Fibroblast of lung (primary cell): ENCODE measurements at regions not wholly inside any gene's neighbourhood (a gene's known extent, or its start where the extent isn't known, plus 50 kb on each side); places are given as distances from the start of the nearest gene placed in this dataset.

Experiments used
- DNase-seq, 2 donors: peaks; one replicate each; pipeline versions ENCODE4 v3.0.0 to v3.0.0-alpha.2; 2010; ENCODE audit warnings: low read depth in 2 of 2
- H2AFZ ChIP-seq: 2 replicates; pipeline ENCODE4 v1.5.1; 2012; ENCODE audit warnings: low read length, control low read depth, inconsistent platforms
- H3K27ac ChIP-seq: 2 replicates; pipeline ENCODE4 v1.5.1; 2011; ENCODE audit warnings: low read length, control low read depth; ENCODE audit not compliant: insufficient read depth
- H3K27me3 ChIP-seq: 2 replicates; pipeline ENCODE4 v1.5.1; 2011; ENCODE audit warnings: mild to moderate bottlenecking, low read length; ENCODE audit not compliant: control insufficient read depth, insufficient read depth
- H3K36me3 ChIP-seq: 2 replicates; pipeline ENCODE4 v1.5.1; 2011; ENCODE audit warnings: low read length; ENCODE audit not compliant: control insufficient read depth, insufficient read depth
- H3K4me1 ChIP-seq: 2 replicates; pipeline ENCODE4 v1.5.1; 2011; ENCODE audit warnings: low read length; ENCODE audit not compliant: control insufficient read depth, insufficient read depth; ENCODE audit errors: extremely low read depth
- H3K4me2 ChIP-seq: 2 replicates; pipeline ENCODE4 v1.5.1; 2011; ENCODE audit warnings: low read length, control low read depth; ENCODE audit not compliant: insufficient read depth; ENCODE audit errors: extremely low read depth
- H3K4me3 ChIP-seq, 4 experiments: fragments of 200-600 bp in 1 of 4; sonication (generic) in 1 of 4; replicated peaks in 1 of 4; 2 replicates each; pipeline ENCODE4 v1.5.1; 2011 to 2016; ENCODE audit warnings: low read length in 4 of 4, low read depth in 3 of 4, mild to moderate bottlenecking in 3 of 4, control low read depth in 2 of 4, inconsistent platforms in 1 of 4, mixed read lengths in 1 of 4; ENCODE audit not compliant: insufficient read depth in 1 of 4; ENCODE audit errors: control extremely low read depth in 1 of 4
- H3K79me2 ChIP-seq: 2 replicates; pipeline ENCODE4 v1.5.1; 2012; ENCODE audit warnings: mild to moderate bottlenecking, low read length, inconsistent platforms; ENCODE audit not compliant: control insufficient read depth, insufficient read depth
- H3K9ac ChIP-seq: 2 replicates; pipeline ENCODE4 v1.5.1; 2011; ENCODE audit warnings: mild to moderate bottlenecking, low read length, control low read depth; ENCODE audit not compliant: insufficient read depth
- H3K9me3 ChIP-seq: 2 replicates; pipeline ENCODE4 v1.5.1; 2012; ENCODE audit warnings: low read depth, low read length; ENCODE audit not compliant: control insufficient read depth, insufficient read depth
- H4K20me1 ChIP-seq: 2 replicates; pipeline ENCODE4 v1.5.1; 2011; ENCODE audit warnings: low read length; ENCODE audit not compliant: control insufficient read depth, insufficient read depth; ENCODE audit errors: extremely low read depth
- CTCF ChIP-seq, 2 donors: IDR thresholded peaks in 1 of 2; conservative IDR thresholded peaks in 1 of 2; 1 replicate in 1 of 2; 2 replicates in 1 of 2; pipeline ENCODE4 v1.5.1; 2011 to 2012; ENCODE audit warnings: low read length in 2 of 2, control low read depth in 1 of 2, inconsistent platforms in 1 of 2, low read depth in 1 of 2, mild to moderate bottlenecking in 1 of 2
- EZH2 ChIP-seq: IDR thresholded peaks from 2 replicates; pipeline ENCODE4 v1.5.1; 2012; ENCODE audit warnings: low read length, control low read depth, mild to moderate bottlenecking; ENCODE audit errors: missing control alignments

- no peaks in the 10 kb centered on the region for H3K9me3 ChIP-seq
- peak overlapping the region; percentile 6 for H2AFZ ChIP-seq
These were observed 50.4 kb upstream of the RC3H1 start for GRCh38 chr1:174072581-174072980.

More at GRCh38 chr1:174072581-174072980, 50.4 kb upstream of the RC3H1 start:
- no peaks in the 10 kb centered on the region for H3K27me3 ChIP-seq
- no peaks in the 10 kb centered on the region for H4K20me1 ChIP-seq
- H3K9ac ChIP-seq, result no peak overlapping the region
- H3K36me3 ChIP-seq, result no peaks in the 10 kb centered on the region
- no peak overlapping the region for H3K4me2 ChIP-seq
- peak in 1 of 2 donors; percentile 18 for DNase-seq
- H3K4me3 ChIP-seq, result no peak overlapping the region
- no peak overlapping the region for H3K27ac ChIP-seq
- H3K79me2 ChIP-seq, result no peaks in the 10 kb centered on the region
- no peaks in the 10 kb centered on the region for H3K4me1 ChIP-seq
- TF ChIP-seq CTCF (conservative IDR thresholded peaks at IDR 0.05 in 1 of 2, IDR thresholded peaks at IDR 0.05 in 1 of 2; ENCODE audit: low read depth in 1 of 2, low read length in 2 of 2), result no peak
- TF ChIP-seq EZH2, result no peak
